Gastrocnemius medialis (tissue), 4 donors: ENCODE measurements at regions not wholly inside any gene's neighbourhood (a gene's known extent, or its start where the extent isn't known, plus 50 kb on each side); places are given as distances from the start of the nearest gene placed in this dataset.

Source experiments
- ATAC-seq, 2 donors: fragments of 150-250 bp; one replicate each; pipeline ENCODE4 v1.9.1; 2016
- DNase-seq, 2 donors: peaks; one replicate each; pipeline ENCODE4 v3.0.0-alpha.2; 2019
- H3K27ac ChIP-seq, 4 donors: fragments of 200-600 bp; sonication (generic); 1 replicate in 1 of 4; 2 replicates in 3 of 4; pipeline ENCODE4 v1.5.1; 2016 to 2018; ENCODE audit warnings: mild to moderate bottlenecking in 2 of 4, moderate library complexity in 1 of 4
- H3K27me3 ChIP-seq, 3 donors: fragments of 200-600 bp; sonication (generic) in 2 of 3; 1 replicate in 1 of 3; 2 replicates in 2 of 3; pipeline versions ENCODE4 v1.5.1 to v1.6.0; 2016 to 2019; ENCODE audit warnings: mild to moderate bottlenecking in 1 of 3, moderate library complexity in 1 of 3
- H3K36me3 ChIP-seq, 2 donors: fragments of 200-600 bp; sonication (generic) in 1 of 2; one replicate each; pipeline ENCODE4 v1.5.1; 2017 to 2018
- H3K4me1 ChIP-seq, 2 donors: fragments of 200-600 bp; sonication (generic) in 1 of 2; one replicate each; pipeline ENCODE4 v1.5.1; 2016 to 2017; ENCODE audit warnings: mild to moderate bottlenecking in 2 of 2
- H3K4me3 ChIP-seq, 4 donors: fragments of 200-600 bp; sonication (generic) in 3 of 4; 1 replicate in 1 of 4; 2 replicates in 3 of 4; pipeline ENCODE4 v1.5.1; 2016 to 2019; ENCODE audit warnings: mild to moderate bottlenecking in 2 of 4
- H3K9me3 ChIP-seq, 3 donors: fragments of 200-600 bp; sonication (generic) in 2 of 3; 1 replicate in 1 of 3; 2 replicates in 2 of 3; pipeline ENCODE4 v1.5.1; 2016 to 2019
- POLR2A ChIP-seq, 2 donors: fragments of 450-650 bp; IDR thresholded peaks; one replicate each; pipeline ENCODE4 v1.6.1; 2017; ENCODE audit warnings: antibody characterized with exemption in 2 of 2, mild to moderate bottlenecking in 2 of 2, moderate library complexity in 2 of 2
- in situ Hi-C, 4 donors: fragments of 200-750 bp; cut with MboI; loops; one replicate each; pipeline versions ENCODE4 v1.15.0 to v1.8.0; 2017; ENCODE audit warnings: low sequenced_read_pairs in 4 of 4
- intact Hi-C: fragments of 100-400 bp; cut with DNase I; formaldehyde crosslinking; loops from one replicate; pipeline ENCODE4 v1.15.1; 2023; ENCODE audit warnings: low total_unique reads
- TF ChIP-seq, protein P1 (sequence below), 5 experiments: fragments of 450-650 bp in 3 of 5; fragments of 200-600 bp in 2 of 5; sonication (generic) in 2 of 5; IDR thresholded peaks in 4 of 5; conservative IDR thresholded peaks in 1 of 5; 1 replicate in 4 of 5; 2 replicates in 1 of 5; pipeline ENCODE4 v1.5.1; 2016 to 2019; ENCODE audit warnings: antibody characterized with exemption in 5 of 5, mild to moderate bottlenecking in 3 of 5, moderate library complexity in 3 of 5

DNA sequence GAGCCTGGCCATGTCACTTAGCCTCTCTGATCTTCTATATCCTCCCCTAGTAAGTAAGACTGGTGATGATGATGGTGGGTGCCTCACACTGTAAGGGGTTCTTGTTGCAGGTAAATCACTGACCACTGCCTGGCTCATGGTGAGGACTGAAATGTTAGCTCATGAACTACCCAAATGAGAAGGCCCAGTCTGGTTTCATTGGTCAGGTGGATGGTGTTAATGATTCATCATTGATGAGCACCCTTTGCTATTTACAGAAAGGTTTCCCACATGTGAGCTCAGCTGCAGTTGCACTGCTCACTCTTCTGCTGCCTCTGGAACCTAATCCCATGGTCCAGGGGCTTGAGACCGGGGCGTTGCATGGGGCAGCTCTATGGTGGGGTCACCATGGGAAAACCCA is 417.7 kb downstream of the PRDM2 start:
- no peaks in the 10 kb centered on the region for H3K36me3 ChIP-seq
- no peak overlapping the region for H3K27ac ChIP-seq
- intact Hi-C loops (no loop called here), in situ Hi-C loops (no loop called here)
- H3K27me3 ChIP-seq, result no peaks in the 10 kb centered on the region
- no peak overlapping the region for H3K4me3 ChIP-seq
- DNase-seq (no peak), ATAC-seq (no peak)
- no peaks in the 10 kb centered on the region for H3K9me3 ChIP-seq
- H3K4me1 ChIP-seq, result no peaks in the 10 kb centered on the region
- TF ChIP-seq POLR2A (IDR thresholded peaks at IDR 0.05), result no peak
- TF ChIP-seq, protein P1, sequence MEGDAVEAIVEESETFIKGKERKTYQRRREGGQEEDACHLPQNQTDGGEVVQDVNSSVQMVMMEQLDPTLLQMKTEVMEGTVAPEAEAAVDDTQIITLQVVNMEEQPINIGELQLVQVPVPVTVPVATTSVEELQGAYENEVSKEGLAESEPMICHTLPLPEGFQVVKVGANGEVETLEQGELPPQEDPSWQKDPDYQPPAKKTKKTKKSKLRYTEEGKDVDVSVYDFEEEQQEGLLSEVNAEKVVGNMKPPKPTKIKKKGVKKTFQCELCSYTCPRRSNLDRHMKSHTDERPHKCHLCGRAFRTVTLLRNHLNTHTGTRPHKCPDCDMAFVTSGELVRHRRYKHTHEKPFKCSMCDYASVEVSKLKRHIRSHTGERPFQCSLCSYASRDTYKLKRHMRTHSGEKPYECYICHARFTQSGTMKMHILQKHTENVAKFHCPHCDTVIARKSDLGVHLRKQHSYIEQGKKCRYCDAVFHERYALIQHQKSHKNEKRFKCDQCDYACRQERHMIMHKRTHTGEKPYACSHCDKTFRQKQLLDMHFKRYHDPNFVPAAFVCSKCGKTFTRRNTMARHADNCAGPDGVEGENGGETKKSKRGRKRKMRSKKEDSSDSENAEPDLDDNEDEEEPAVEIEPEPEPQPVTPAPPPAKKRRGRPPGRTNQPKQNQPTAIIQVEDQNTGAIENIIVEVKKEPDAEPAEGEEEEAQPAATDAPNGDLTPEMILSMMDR (IDR thresholded peaks at IDR 0.05 in 4 of 5, conservative IDR thresholded peaks at IDR 0.05 in 1 of 5), result no peak

DNA sequence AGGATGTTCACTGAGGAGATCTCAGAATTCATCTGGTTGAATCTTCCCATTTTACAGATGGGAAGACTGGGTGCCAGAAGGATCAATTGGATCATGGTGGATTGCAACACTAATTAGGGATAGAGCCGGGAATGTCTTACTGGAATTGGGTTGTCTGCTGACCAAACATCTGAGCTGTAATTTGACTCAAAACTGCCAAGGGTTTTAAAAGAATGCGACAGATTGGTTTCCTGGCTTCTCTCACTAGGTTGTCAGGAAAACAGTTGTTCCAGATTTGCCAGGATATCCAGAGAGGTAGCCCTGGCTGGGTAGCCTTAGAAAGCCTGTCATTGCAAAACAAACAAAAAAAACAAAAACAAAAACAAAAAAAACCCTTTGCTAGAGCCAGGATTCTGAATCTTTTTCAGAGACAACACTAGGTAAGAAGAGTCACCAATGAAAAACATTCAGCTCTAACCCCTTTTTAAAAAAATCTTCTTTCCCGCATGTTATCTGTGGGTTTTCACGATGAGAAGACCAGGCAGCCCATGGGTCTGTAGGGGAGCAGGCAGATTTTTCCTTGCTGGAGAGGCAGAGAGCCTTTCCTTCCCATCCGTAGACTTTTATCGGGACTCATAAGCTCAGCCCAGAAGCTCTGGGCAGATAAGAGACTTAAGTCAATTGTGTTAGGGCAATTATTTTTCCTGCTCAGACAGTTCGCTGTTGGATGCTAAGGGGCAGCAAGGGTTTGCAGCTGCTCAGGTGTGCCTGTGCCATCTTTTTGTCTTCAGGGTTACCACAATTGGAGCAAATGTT is 418.9 kb downstream of the PRDM2 start:
- H3K27ac ChIP-seq, result no peak overlapping the region
- H3K36me3 ChIP-seq, result no peaks in the 10 kb centered on the region
- H3K9me3 ChIP-seq, result no peaks in the 10 kb centered on the region
- intact Hi-C loops (no loop called here), in situ Hi-C loops (no loop called here)
- ATAC-seq (no peak), DNase-seq (no peak)
- no peaks in the 10 kb centered on the region for H3K27me3 ChIP-seq
- no peak for TF ChIP-seq POLR2A (IDR thresholded peaks at IDR 0.05)
- TF ChIP-seq, protein P1 (IDR thresholded peaks at IDR 0.05 in 4 of 5, conservative IDR thresholded peaks at IDR 0.05 in 1 of 5), result no peak
- H3K4me3 ChIP-seq, result no peak overlapping the region
- no peaks in the 10 kb centered on the region for H3K4me1 ChIP-seq

DNA sequence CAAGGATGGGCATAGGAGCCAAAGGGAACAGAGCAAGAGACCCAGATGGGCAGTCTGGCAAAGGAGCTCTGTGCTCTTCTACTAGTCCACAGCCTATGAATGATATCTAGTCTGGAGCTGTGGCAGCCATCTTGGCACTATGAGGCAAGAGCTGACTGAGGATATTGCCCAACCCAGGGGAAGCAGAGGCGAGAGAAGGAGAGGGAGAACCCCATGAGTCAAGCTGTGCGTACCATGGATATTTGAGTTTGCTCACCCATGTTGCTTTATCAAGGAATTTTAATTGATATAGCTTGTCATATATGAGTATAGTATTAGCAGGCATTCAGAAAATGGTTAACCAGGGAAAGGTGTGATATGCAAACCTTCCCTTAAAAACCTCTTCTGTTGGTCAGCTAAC is 420.9 kb downstream of the PRDM2 start:
- no peak overlapping the region for H3K4me3 ChIP-seq
- H3K4me1 ChIP-seq, result no peaks in the 10 kb centered on the region
- H3K27me3 ChIP-seq, result no peaks in the 10 kb centered on the region
- no peak overlapping the region for H3K27ac ChIP-seq
- TF ChIP-seq, protein P1 (IDR thresholded peaks at IDR 0.05 in 4 of 5, conservative IDR thresholded peaks at IDR 0.05 in 1 of 5), result no peak
- TF ChIP-seq POLR2A (IDR thresholded peaks at IDR 0.05), result no peak
- DNase-seq (no peak), ATAC-seq (no peak)
- in situ Hi-C loops, result no loop called here
- no peaks in the 10 kb centered on the region for H3K36me3 ChIP-seq
- intact Hi-C loops, result no loop called here
- no peaks in the 10 kb centered on the region for H3K9me3 ChIP-seq

DNA sequence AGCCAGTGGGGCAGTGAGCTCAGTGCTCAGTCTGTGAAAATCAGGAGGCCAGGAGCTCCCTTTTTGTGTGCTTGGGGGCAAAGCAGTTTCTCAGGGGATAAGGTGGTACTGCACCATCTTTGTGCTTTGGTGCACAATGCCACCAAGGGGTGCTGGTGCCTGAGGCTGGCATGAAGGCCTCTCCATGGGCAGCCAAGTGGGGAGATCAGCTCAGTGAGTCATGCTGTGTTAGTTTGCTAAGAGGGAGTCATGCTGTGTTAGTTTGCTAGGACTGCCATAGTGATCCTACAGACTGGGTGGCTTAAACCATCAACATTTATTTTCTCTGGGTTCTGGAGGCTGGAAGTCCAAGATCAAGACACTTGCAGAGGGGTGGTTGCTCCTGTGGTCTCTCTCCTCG is 428.1 kb downstream of the PRDM2 start:
- TF ChIP-seq POLR2A (IDR thresholded peaks at IDR 0.05), result no peak
- TF ChIP-seq, protein P1 (IDR thresholded peaks at IDR 0.05 in 4 of 5, conservative IDR thresholded peaks at IDR 0.05 in 1 of 5), result no peak
- in situ Hi-C loops, result no loop called here
- intact Hi-C loops, result no loop called here

DNA sequence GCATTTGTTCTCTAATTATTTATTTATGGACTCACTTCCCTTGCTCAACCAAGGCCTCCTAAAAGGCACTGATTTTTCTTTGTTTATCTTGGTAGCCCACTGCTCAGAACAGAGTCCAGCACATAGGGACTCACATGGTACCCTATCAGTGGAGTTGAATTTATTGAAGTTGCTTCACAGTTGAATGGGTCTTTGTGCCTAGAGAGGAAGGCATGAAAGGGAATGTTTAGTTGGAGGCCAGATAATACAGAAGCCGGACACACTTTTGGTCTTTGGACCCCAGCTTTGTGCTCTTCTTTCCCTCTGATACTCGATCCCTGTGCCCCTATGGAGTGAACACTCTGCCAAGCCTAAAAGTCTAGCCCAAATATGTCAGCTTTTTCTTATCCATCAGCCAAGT is 429.0 kb downstream of the PRDM2 start:
- TF ChIP-seq, protein P1 (IDR thresholded peaks at IDR 0.05 in 4 of 5, conservative IDR thresholded peaks at IDR 0.05 in 1 of 5), result no peak
- TF ChIP-seq POLR2A (IDR thresholded peaks at IDR 0.05), result no peak

More for the DNA sequence above, 428.1 kb downstream of the PRDM2 start:
- H3K4me3 ChIP-seq, result no peak overlapping the region
- no peaks in the 10 kb centered on the region for H3K9me3 ChIP-seq
- H3K4me1 ChIP-seq, result no peaks in the 10 kb centered on the region
- DNase-seq (no peak), ATAC-seq (no peak)
- H3K27ac ChIP-seq, result no peak overlapping the region
- H3K36me3 ChIP-seq, result no peaks in the 10 kb centered on the region
- H3K27me3 ChIP-seq, result no peaks in the 10 kb centered on the region

More for the DNA sequence above, 429.0 kb downstream of the PRDM2 start:
- H3K9me3 ChIP-seq, result no peaks in the 10 kb centered on the region
- H3K4me1 ChIP-seq, result no peaks in the 10 kb centered on the region
- intact Hi-C loops, result no loop called here
- no peaks in the 10 kb centered on the region for H3K36me3 ChIP-seq
- in situ Hi-C loops, result no loop called here
- H3K27ac ChIP-seq, result no peak overlapping the region
- no peak for ATAC-seq
- no peak for DNase-seq
- no peak overlapping the region for H3K4me3 ChIP-seq
- H3K27me3 ChIP-seq, result no peaks in the 10 kb centered on the region
